ENCODE measurements at regions not wholly inside any gene's neighbourhood (a gene's known extent, or its start where the extent isn't known, plus 50 kb on each side); places are given as distances from the start of the nearest gene placed in this dataset.

GRCh38 chr21:36540700-36541099, 60.8 kb upstream of the CLDN14 start:
- Histone ChIP-seq H3K4me3 (replicated peaks; ENCODE audit: insufficient read depth, low read length) (no peak overlapping the region), H3K27ac (replicated peaks) (no peak overlapping the region), H3K27me3 (ENCODE audit: insufficient read depth, poor library complexity, severe bottlenecking) (peaks cover 24% of the 10 kb centered on the region)
- TF ChIP-seq SPI1 (IDR thresholded peaks at IDR 0.05; ENCODE audit: borderline replicate concordance, low read depth), result no peak
- TF ChIP-seq REST (IDR thresholded peaks at IDR 0.05; ENCODE audit: insufficient replicate concordance, low read depth), result no peak
- TF ChIP-seq GABPA (IDR thresholded peaks at IDR 0.05; ENCODE audit: low read depth), result no peak
- TF ChIP-seq CTCF (IDR thresholded peaks at IDR 0.05; ENCODE audit: insufficient read depth, low read length), result no peak
- TF ChIP-seq POLR2AphosphoS5 (IDR thresholded peaks at IDR 0.05; ENCODE audit: low read depth), result no peak
- no peak for DNase-seq (ENCODE audit: low read depth in 1 of 2, low spot score in 1 of 2)

- H3K4me3 ChIP-seq (replicated peaks; ENCODE audit: insufficient read depth, low read length), result no peak overlapping the region
- no peak for DNase-seq (ENCODE audit: low read depth in 1 of 2, low spot score in 1 of 2)
- H3K27ac ChIP-seq (replicated peaks), result no peak overlapping the region
- peaks cover 24% of the 10 kb centered on the region for H3K27me3 ChIP-seq (ENCODE audit: insufficient read depth, poor library complexity, severe bottlenecking)
- TF ChIP-seq GABPA (IDR thresholded peaks at IDR 0.05; ENCODE audit: low read depth), result no peak
- TF ChIP-seq CTCF (IDR thresholded peaks at IDR 0.05; ENCODE audit: insufficient read depth, low read length), result no peak
Observed at GRCh38 chr21:36541721-36542139, 61.8 kb upstream of the CLDN14 start.

GRCh38 chr21:36542312-36543101, 62.6 kb upstream of the CLDN14 start:
- peaks cover 24% of the 10 kb centered on the region for H3K27me3 ChIP-seq (ENCODE audit: insufficient read depth, poor library complexity, severe bottlenecking)
- H3K4me3 ChIP-seq (replicated peaks; ENCODE audit: insufficient read depth, low read length), result no peak overlapping the region
- no peak for DNase-seq (ENCODE audit: low read depth in 1 of 2, low spot score in 1 of 2)
- TF ChIP-seq CTCF (IDR thresholded peaks at IDR 0.05; ENCODE audit: insufficient read depth, low read length), result no peak
- no peak for TF ChIP-seq REST (IDR thresholded peaks at IDR 0.05; ENCODE audit: insufficient replicate concordance, low read depth)
- no peak for TF ChIP-seq POLR2AphosphoS5 (IDR thresholded peaks at IDR 0.05; ENCODE audit: low read depth)
- no peak for TF ChIP-seq SPI1 (IDR thresholded peaks at IDR 0.05; ENCODE audit: borderline replicate concordance, low read depth)
- no peak for TF ChIP-seq GABPA (IDR thresholded peaks at IDR 0.05; ENCODE audit: low read depth)
- no peak overlapping the region for H3K27ac ChIP-seq (replicated peaks)

- no peak overlapping the region for H3K27ac ChIP-seq (replicated peaks)
- H3K4me3 ChIP-seq (replicated peaks; ENCODE audit: insufficient read depth, low read length), result no peak overlapping the region
- DNase-seq (ENCODE audit: low read depth in 1 of 2, low spot score in 1 of 2), result no peak
- peaks cover 24% of the 10 kb centered on the region for H3K27me3 ChIP-seq (ENCODE audit: insufficient read depth, poor library complexity, severe bottlenecking)
- TF ChIP-seq SPI1 (IDR thresholded peaks at IDR 0.05; ENCODE audit: borderline replicate concordance, low read depth) (no peak), CTCF (IDR thresholded peaks at IDR 0.05; ENCODE audit: insufficient read depth, low read length) (no peak), REST (IDR thresholded peaks at IDR 0.05; ENCODE audit: insufficient replicate concordance, low read depth) (no peak), GABPA (IDR thresholded peaks at IDR 0.05; ENCODE audit: low read depth) (no peak), POLR2AphosphoS5 (IDR thresholded peaks at IDR 0.05; ENCODE audit: low read depth) (no peak)
Observed at GRCh38 chr21:36543924-36544323, 64.0 kb upstream of the CLDN14 start.
